PC-3 (cell line): ENCODE measurements at regions not wholly inside any gene's neighbourhood (a gene's known extent, or its start where the extent isn't known, plus 50 kb on each side); places are given as distances from the start of the nearest gene placed in this dataset.

Experiments used
- ATAC-seq: fragments of 200-7000 bp; cut with Tn5 transposase; 2 replicates; pipeline ENCODE4 v1.9.1; 2020; ENCODE audit warnings: mild to moderate bottlenecking, moderate library complexity
- BruUV-seq: library from RNA; stranded (reverse); fragments of 400-500 nt; replicated peaks from 2 replicates; lab custom pipeline; 2021; lab: Mats Ljungman, UMichigan
- CTCF ChIA-PET: fragments of 300-600 bp; sonication (Branson Sonifier 250); formaldehyde crosslinking; loops from one replicate; lab custom pipeline; 2022; ENCODE audit warnings: antibody characterized with exemption; lab: Charles Lee
- POLR2A ChIA-PET: fragments of 300-600 bp; sonication (Branson Sonifier 250); formaldehyde crosslinking; loops from one replicate; lab custom pipeline; 2022; ENCODE audit warnings: antibody characterized with exemption; ENCODE audit not compliant: unreplicated experiment; lab: Charles Lee
- DNase-seq: peaks from one replicate; pipeline ENCODE4 v3.0.0-alpha.2; 2015
- H2AFZ ChIP-seq: fragments of 300-600 bp; sonication (generic); 2 replicates; pipeline ENCODE4 v1.6.0; 2016; ENCODE audit warnings: antibody characterized with exemption, low read length
- H3F3A ChIP-seq: fragments of 300-600 bp; sonication (generic); one replicate; pipeline ENCODE4 v1.6.0; 2017; ENCODE audit warnings: antibody characterized with exemption, low read length, control low read depth, mild to moderate bottlenecking; ENCODE audit not compliant: unreplicated experiment
- H3K27ac ChIP-seq: fragments of 300-600 bp; sonication (generic); 2 replicates; pipeline ENCODE4 v1.5.1; 2016; ENCODE audit warnings: mild to moderate bottlenecking, low read length
- H3K27me3 ChIP-seq: fragments of 300-600 bp; sonication (generic); 2 replicates; pipeline ENCODE4 v1.6.1; 2016; ENCODE audit warnings: low read length, mixed read lengths
- H3K36me3 ChIP-seq: fragments of 300-600 bp; sonication (generic); 2 replicates; pipeline ENCODE4 v1.6.1; 2016; ENCODE audit warnings: low read depth, mixed run types, low read length, mixed read lengths
- H3K4me1 ChIP-seq: fragments of 300-600 bp; sonication (generic); 2 replicates; pipeline ENCODE4 v1.5.1; 2016; ENCODE audit warnings: low read length; ENCODE audit not compliant: insufficient read depth
- H3K4me2 ChIP-seq: fragments of 300-600 bp; sonication (generic); 2 replicates; pipeline ENCODE4 v1.6.0; 2016; ENCODE audit warnings: low read length
- H3K4me3 ChIP-seq: fragments of 300-600 bp; sonication (generic); 2 replicates; pipeline ENCODE4 v1.5.1; 2016; ENCODE audit warnings: mild to moderate bottlenecking, low read length, mixed read lengths
- H3K79me2 ChIP-seq: fragments of 300-600 bp; sonication (generic); 2 replicates; pipeline ENCODE4 v1.6.1; 2017; ENCODE audit warnings: low read length, mixed read lengths
- H3K9ac ChIP-seq: fragments of 300-600 bp; sonication (generic); 2 replicates; pipeline ENCODE4 v1.6.0; 2016; ENCODE audit warnings: mild to moderate bottlenecking, low read length
- H3K9me2 ChIP-seq: fragments of 300-600 bp; sonication (generic); replicated peaks from 2 replicates; pipeline ENCODE4 v1.6.1; 2016; ENCODE audit warnings: mixed run types, low read length, mixed read lengths
- H3K9me3 ChIP-seq: fragments of 300-600 bp; sonication (generic); 2 replicates; pipeline ENCODE4 v1.6.1; 2016; ENCODE audit warnings: low read length, mixed read lengths
- H4K20me1 ChIP-seq: fragments of 300-600 bp; sonication (generic); 2 replicates; pipeline ENCODE4 v1.6.1; 2016; ENCODE audit warnings: low read length, mixed read lengths
- CTCF ChIP-seq: fragments of 300-600 bp; sonication (generic); conservative IDR thresholded peaks from 2 replicates; pipeline ENCODE4 v1.5.1; 2017; ENCODE audit warnings: antibody characterized with exemption, low read depth, mild to moderate bottlenecking, low read length
- EZH2 ChIP-seq: fragments of 300-600 bp; sonication (generic); IDR thresholded peaks from one replicate; pipeline ENCODE4 v1.6.1; 2017; ENCODE audit warnings: antibody characterized with exemption, mild to moderate bottlenecking, low read length; ENCODE audit not compliant: unreplicated experiment
- EZH2phosphoT487 ChIP-seq: fragments of 300-600 bp; sonication (generic); IDR thresholded peaks from 2 replicates; pipeline ENCODE4 v1.6.1; 2018; ENCODE audit warnings: mild to moderate bottlenecking, antibody characterized with exemption, low read length, borderline replicate concordance
- intact Hi-C: fragments of 100-400 bp; cut with micrococcal nuclease; formaldehyde crosslinking; loops from 2 replicates; pipeline ENCODE4 v1.9.0; 2023

GRCh38 chr1:18561967-18562366 is 68.7 kb upstream of the PAX7 start:
- no peaks in the 10 kb centered on the region for H3K9me2 ChIP-seq
- H3K9me3 ChIP-seq: no peaks in the 10 kb centered on the region
- intact Hi-C loops: no loop called here
- no peaks in the 10 kb centered on the region for H3K36me3 ChIP-seq
- no peak overlapping the region for H2AFZ ChIP-seq
- H3K9ac ChIP-seq: no peak overlapping the region
- ChIA-PET CTCF (interaction anchor here (0.7 kb wide), 1 partner anchor 640 kb away, joined by 3 read pairs; no protein-coding TSS in a partner anchor), POLR2A (no interaction called here)
- peaks cover 65% of the 10 kb centered on the region for H3K27me3 ChIP-seq
- DNase-seq (no peak), ATAC-seq (no peak)
- H3K4me2 ChIP-seq: no peak overlapping the region
- no peak for TF ChIP-seq EZH2phosphoT487
- no peak for TF ChIP-seq EZH2
- H3K79me2 ChIP-seq: no peaks in the 10 kb centered on the region
- H3K27ac ChIP-seq: no peak overlapping the region
- no peaks in the 10 kb centered on the region for H3K4me1 ChIP-seq
- no peak overlapping the region for H3K4me3 ChIP-seq
- BruUV-seq: no TSS peak
- H4K20me1 ChIP-seq: no peaks in the 10 kb centered on the region
- no peaks in the 10 kb centered on the region for H3F3A ChIP-seq

DNA sequence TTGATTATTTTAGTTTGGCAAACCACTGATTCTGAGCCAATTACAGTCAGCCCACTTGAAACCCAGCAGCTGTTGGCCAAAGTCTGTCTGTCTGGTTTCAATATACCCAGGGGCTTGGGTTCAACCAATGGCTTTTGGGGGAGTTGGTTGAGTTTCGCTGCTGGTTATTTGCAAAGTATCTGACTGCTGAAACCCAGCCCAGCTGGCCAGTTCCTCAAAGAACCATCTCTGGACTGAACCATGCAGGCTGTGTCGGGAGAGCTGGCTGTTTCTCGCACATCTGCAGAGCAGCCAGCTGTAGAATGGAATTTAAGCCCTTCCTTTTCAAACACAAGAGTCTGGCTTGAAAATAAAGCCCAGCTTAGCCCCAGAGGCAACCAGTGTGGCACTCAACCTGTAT is 66.0 kb upstream of the PAX7 start:
- CTCF ChIA-PET: no interaction called here
- DNase-seq (no peak), ATAC-seq (no peak)
- no peak overlapping the region for H3K27ac ChIP-seq
- no peaks in the 10 kb centered on the region for H4K20me1 ChIP-seq
- no peaks in the 10 kb centered on the region for H3K79me2 ChIP-seq
- H3K9me2 ChIP-seq: no peaks in the 10 kb centered on the region
- intact Hi-C loops: no loop called here
- POLR2A ChIA-PET: no interaction called here
- peaks cover 48% of the 10 kb centered on the region for H3K27me3 ChIP-seq
- H3K4me2 ChIP-seq: no peak overlapping the region
- no peaks in the 10 kb centered on the region for H3F3A ChIP-seq
- H3K36me3 ChIP-seq: no peaks in the 10 kb centered on the region
- H3K9me3 ChIP-seq: no peaks in the 10 kb centered on the region
- H3K4me3 ChIP-seq: no peak overlapping the region
- H2AFZ ChIP-seq: no peak overlapping the region
- TF ChIP-seq CTCF (no peak), EZH2phosphoT487 (no peak)
- no peak overlapping the region for H3K9ac ChIP-seq
- BruUV-seq: no TSS peak
- H3K4me1 ChIP-seq: no peaks in the 10 kb centered on the region

DNA sequence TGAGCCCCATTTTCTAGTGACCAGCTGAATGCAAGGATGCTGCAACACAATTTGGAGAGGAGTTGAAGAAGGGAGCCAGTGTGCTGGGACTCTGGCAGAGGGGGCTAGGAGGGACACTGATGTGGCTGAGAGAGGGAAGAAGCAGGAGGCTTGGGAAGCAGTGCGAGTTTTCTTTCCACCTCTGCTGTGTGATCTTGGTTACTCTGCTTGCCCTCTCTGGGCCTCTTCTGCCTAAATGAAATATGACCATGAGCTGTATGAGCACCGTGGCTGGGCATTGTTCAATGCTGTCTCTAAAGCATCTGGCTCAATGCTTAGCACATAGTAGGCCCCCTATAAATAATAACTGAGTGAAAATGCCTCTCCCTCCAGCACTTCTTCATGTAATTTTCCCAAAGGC is 65.3 kb upstream of the PAX7 start:
- Histone ChIP-seq H2AFZ (no peak overlapping the region), H3K27ac (no peak overlapping the region), H3K9me2 (no peaks in the 10 kb centered on the region), H3K79me2 (no peaks in the 10 kb centered on the region), H3K4me2 (no peak overlapping the region), H3F3A (no peaks in the 10 kb centered on the region), H3K9me3 (no peaks in the 10 kb centered on the region), H4K20me1 (no peaks in the 10 kb centered on the region), H3K4me3 (no peak overlapping the region), H3K4me1 (no peaks in the 10 kb centered on the region), H3K27me3 (peaks cover 43% of the 10 kb centered on the region), H3K36me3 (no peaks in the 10 kb centered on the region), H3K9ac (no peak overlapping the region)
- CTCF ChIA-PET: no interaction called here
- BruUV-seq: no TSS peak
- POLR2A ChIA-PET: no interaction called here
- DNase-seq: no peak
- TF ChIP-seq EZH2 (no peak), CTCF (no peak), EZH2phosphoT487 (no peak)
- no peak for ATAC-seq
- intact Hi-C loops: no loop called here
